ENCODE measurements at regions not wholly inside any gene's neighbourhood (a gene's known extent, or its start where the extent isn't known, plus 50 kb on each side); places are given as distances from the start of the nearest gene placed in this dataset.
"Not testable (repeated sequence)": the region's sequence is repeated elsewhere in the genome, so short reads cannot be mapped to it uniquely, and the experiment has no call there.

GRCh38 chr9:74373348-74373747, 123.8 kb upstream of the RORB start:
- no peak for DNase-seq

GRCh38 chr9:74379718-74380117, 117.4 kb upstream of the RORB start:
- DNase-seq = no peak

GRCh38 chr9:74391816-74392215, 105.3 kb upstream of the RORB start:
- no peak for DNase-seq

GRCh38 chr9:74403581-74403980, 93.6 kb upstream of the RORB start:
- no peak for DNase-seq

DNA sequence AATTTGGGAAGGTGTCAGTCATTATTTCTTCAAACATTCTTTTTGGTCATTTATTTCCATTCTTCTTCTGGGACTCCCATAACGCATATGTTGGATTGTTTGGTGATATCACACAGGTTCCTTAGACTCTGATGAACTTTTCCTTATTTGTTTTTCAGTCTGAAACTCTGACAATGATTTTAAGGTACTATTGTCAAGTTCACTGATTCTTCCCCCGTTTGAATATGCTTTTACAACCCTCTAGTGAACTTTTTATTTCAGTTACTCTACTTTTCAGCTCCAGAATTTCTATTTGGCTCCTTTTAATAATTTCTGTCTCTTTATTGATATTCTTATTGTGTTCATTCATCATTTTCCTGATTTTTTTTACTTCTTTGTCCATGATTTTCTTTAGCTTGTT, 92.5 kb upstream of the RORB start:
- DNase-seq = no peak

- no peak for DNase-seq
Measured at GRCh38 chr9:74407166-74407565, 90.0 kb upstream of the RORB start.

GRCh38 chr9:74412236-74412979, 84.7 kb upstream of the RORB start:
- DNase-seq = no peak

GRCh38 chr9:74413876-74414275, 83.3 kb upstream of the RORB start:
- no peak for DNase-seq

DNA sequence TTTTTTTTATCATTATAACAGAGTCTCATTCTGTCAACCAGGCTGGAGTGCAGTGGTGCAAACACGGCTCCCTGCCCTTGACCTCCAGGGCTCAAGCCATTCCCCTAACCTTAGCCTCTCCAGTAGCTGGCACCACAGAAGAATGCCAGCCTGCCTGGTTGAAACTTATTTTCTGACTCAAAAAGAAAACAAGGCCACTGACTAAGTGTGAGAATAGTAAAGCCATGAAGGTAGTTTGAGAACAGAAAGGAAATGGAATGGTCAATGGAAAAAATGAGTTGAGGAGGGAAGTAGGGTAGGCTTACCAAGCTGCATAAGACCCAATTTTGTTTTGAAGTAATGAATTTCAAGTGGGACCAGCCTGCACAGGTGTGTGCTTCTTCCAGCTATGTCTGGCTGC, 82.8 kb upstream of the RORB start:
- DNase-seq = no peak

DNA sequence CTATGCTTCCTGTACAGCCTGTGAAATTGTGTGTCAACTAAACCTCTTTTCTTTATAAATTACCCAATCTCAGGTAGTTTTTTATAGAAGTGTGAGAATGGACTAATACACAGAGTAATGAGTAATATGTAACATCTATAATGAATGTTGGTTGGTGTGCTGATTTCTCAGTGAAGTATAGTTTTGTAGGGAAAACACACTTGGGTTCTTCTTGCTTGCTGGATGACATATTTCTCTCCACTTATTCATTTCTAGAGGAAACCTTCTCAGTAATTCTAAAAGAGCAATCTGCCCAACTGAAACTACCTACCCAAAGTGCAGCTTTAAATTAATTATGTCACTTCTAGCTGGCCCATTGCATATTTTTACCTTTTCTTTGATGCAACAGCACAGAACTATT, 81.1 kb upstream of the RORB start:
- DNase-seq = no peak

DNA sequence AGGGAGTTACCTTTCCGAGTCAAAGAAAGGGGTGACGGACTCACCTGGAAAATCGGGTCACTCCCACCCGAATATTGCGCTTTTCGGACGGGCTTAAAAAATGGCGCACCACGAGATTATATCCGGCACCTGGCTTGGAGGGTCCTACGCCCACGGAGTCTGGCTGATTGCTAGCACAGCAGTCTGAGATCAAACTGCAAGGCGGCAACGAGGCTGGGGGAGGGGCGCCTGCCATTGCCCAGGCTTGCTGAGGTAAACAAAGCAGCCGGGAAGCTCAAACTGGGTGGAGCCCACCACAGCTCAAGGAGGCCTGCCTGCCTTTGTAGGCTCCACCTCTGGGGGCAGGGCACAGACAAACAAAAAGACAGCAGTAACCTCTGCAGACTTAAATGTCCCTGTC, 72.6 kb upstream of the RORB start:
- DNase-seq = not testable (repeated sequence)

GRCh38 chr9:74431467-74431866, 65.7 kb upstream of the RORB start:
- DNase-seq = no peak

DNA sequence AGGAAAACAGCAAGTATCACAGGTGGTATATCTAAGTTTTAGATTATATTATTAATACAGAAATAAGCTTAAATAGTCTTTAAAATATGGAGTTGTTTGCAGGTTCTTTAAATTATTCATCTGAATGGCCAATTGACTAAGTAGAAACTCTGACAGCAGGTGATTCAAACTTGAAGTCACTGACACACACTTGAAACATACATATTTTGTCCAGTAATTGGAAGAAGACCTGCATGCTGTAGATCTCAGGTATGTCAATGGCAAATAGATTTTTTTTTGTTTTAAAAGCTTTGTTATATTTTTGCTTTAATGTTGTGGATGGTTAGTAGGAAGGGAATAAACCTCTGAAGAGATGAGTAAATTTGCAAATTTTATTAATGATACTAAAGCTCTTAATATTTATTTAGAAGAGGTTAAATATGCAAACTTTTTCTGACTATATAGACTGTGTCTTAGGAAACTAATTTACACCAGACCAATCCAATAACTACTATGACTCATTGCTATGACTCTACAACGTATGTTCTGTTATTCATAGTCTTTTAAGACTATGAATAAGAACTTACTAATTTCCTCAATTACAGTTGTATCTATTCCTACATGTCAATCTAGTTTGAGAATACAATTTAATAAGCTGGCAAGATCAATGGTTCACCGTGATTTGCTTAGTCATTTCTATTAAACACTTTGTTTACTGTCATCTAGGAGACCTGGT, 53.9 kb upstream of the RORB start:
- no peak for DNase-seq

GRCh38 chr9:74444369-74444768, 52.8 kb upstream of the RORB start:
- DNase-seq = no peak
